ENCODE measurements at regions not wholly inside any gene's neighbourhood (a gene's known extent, or its start where the extent isn't known, plus 50 kb on each side); places are given as distances from the start of the nearest gene placed in this dataset.

GRCh38 chr12:75636607-75637006 lies 125.2 kb upstream of the KRR1 start:
- H3K9me3 ChIP-seq (ENCODE audit: control insufficient read depth in 1 of 2, insufficient read depth in 1 of 2, low read length in 2 of 2): no peaks in the 10 kb centered on the region
- H3K4me1 Mint-ChIP-seq (ENCODE audit: low read depth): peaks cover 11% of the 10 kb centered on the region
- peaks cover 8% of the 10 kb centered on the region for H3K27me3 Mint-ChIP-seq
- no peaks in the 10 kb centered on the region for H3K27me3 ChIP-seq (ENCODE audit: control insufficient read depth in 1 of 2, insufficient read depth in 2 of 2, low read length in 2 of 2)
- no peak for TF ChIP-seq CTCF (IDR thresholded peaks at IDR 0.05)
- peaks cover 6% of the 10 kb centered on the region for H3K4me1 ChIP-seq (ENCODE audit: insufficient read depth, low read length)
- no peaks in the 10 kb centered on the region for H3K36me3 ChIP-seq (ENCODE audit: insufficient read depth, low read length)
- H3K36me3 Mint-ChIP-seq (ENCODE audit: low read depth): no peaks in the 10 kb centered on the region
- ATAC-seq (ENCODE audit: poor library complexity) (no peak), DNase-seq (no peak)
- ChIA-PET CTCF (interaction anchor here (0.6 kb wide), 1 partner anchor 772 kb away, joined by 3 read pairs; no protein-coding TSS in a partner anchor), POLR2A (no interaction called here)
- no peak overlapping the region for H3K4me3 ChIP-seq (ENCODE audit: low read length)
- H3K4me3 Mint-ChIP-seq: no peak overlapping the region
- H3K9me3 Mint-ChIP-seq: no peaks in the 10 kb centered on the region
- H3K27ac Mint-ChIP-seq: no peak overlapping the region
- intact Hi-C loops (cut with DNase I, micrococcal nuclease): no loop called here
- no peak overlapping the region for H3K27ac ChIP-seq (ENCODE audit: low read depth in 1 of 2, low read length in 2 of 2)

GRCh38 chr12:75635606-75636444 lies 124.4 kb upstream of the KRR1 start:
- DNase-seq: no peak
- peak; percentile 54 for ATAC-seq (ENCODE audit: poor library complexity)
- Histone ChIP-seq H3K27me3 (ENCODE audit: control insufficient read depth in 1 of 2, insufficient read depth in 2 of 2, low read length in 2 of 2) (no peaks in the 10 kb centered on the region), H3K4me1 (ENCODE audit: insufficient read depth, low read length) (peaks cover under 1% of the 10 kb centered on the region), H3K9me3 (ENCODE audit: control insufficient read depth in 1 of 2, insufficient read depth in 1 of 2, low read length in 2 of 2) (no peaks in the 10 kb centered on the region), H3K36me3 (ENCODE audit: insufficient read depth, low read length) (no peaks in the 10 kb centered on the region), H3K4me3 (ENCODE audit: low read length) (no peak overlapping the region), H3K27ac (ENCODE audit: low read depth in 1 of 2, low read length in 2 of 2) (no peak overlapping the region)
- intact Hi-C loops (cut with DNase I, micrococcal nuclease): no loop called here
- Mint-ChIP-seq H3K9me3 (no peaks in the 10 kb centered on the region), H3K4me3 (no peak overlapping the region), H3K4me1 (ENCODE audit: low read depth) (peaks cover 4% of the 10 kb centered on the region), H3K27ac (no peak overlapping the region), H3K27me3 (peaks cover 8% of the 10 kb centered on the region), H3K36me3 (ENCODE audit: low read depth) (no peaks in the 10 kb centered on the region)
- no peak for TF ChIP-seq CTCF (IDR thresholded peaks at IDR 0.05)
- POLR2A ChIA-PET: no interaction called here
- CTCF ChIA-PET: no interaction called here

- ChIA-PET POLR2A (no interaction called here), CTCF (no interaction called here)
- DNase-seq (no peak), ATAC-seq (ENCODE audit: poor library complexity) (no peak)
- Histone ChIP-seq H3K27me3 (ENCODE audit: control insufficient read depth in 1 of 2, insufficient read depth in 2 of 2, low read length in 2 of 2) (no peaks in the 10 kb centered on the region), H3K4me3 (ENCODE audit: low read length) (no peak overlapping the region), H3K9me3 (ENCODE audit: control insufficient read depth in 1 of 2, insufficient read depth in 1 of 2, low read length in 2 of 2) (no peaks in the 10 kb centered on the region), H3K36me3 (ENCODE audit: insufficient read depth, low read length) (no peaks in the 10 kb centered on the region), H3K27ac (ENCODE audit: low read depth in 1 of 2, low read length in 2 of 2) (no peak overlapping the region), H3K4me1 (ENCODE audit: insufficient read depth, low read length) (no peaks in the 10 kb centered on the region)
- H3K27me3 Mint-ChIP-seq: peaks cover 8% of the 10 kb centered on the region
- H3K36me3 Mint-ChIP-seq (ENCODE audit: low read depth): no peaks in the 10 kb centered on the region
- no peaks in the 10 kb centered on the region for H3K9me3 Mint-ChIP-seq
- no peaks in the 10 kb centered on the region for H3K4me1 Mint-ChIP-seq (ENCODE audit: low read depth)
- H3K27ac Mint-ChIP-seq: no peak overlapping the region
- H3K4me3 Mint-ChIP-seq: no peak overlapping the region
- no peak for TF ChIP-seq CTCF (IDR thresholded peaks at IDR 0.05)
- intact Hi-C loops (cut with DNase I, micrococcal nuclease): no loop called here
Measured at GRCh38 chr12:75634244-75635222, 123.1 kb upstream of the KRR1 start.

Data from CD4-positive, alpha-beta T cell (primary cell).